ENCODE measurements at regions not wholly inside any gene's neighbourhood (a gene's known extent, or its start where the extent isn't known, plus 50 kb on each side); places are given as distances from the start of the nearest gene placed in this dataset.

- no peak for TF ChIP-seq CTCF (IDR thresholded peaks at IDR 0.05)
- no peak for TF ChIP-seq POLR2A (IDR thresholded peaks at IDR 0.05)
Measured at GRCh38 chr21:35646606-35647005, 413.7 kb downstream of the SETD4 start.

Measured in upper lobe of left lung (tissue), 4 donors.